GM19099 (cell line): ENCODE measurements at regions not wholly inside any gene's neighbourhood (a gene's known extent, or its start where the extent isn't known, plus 50 kb on each side); places are given as distances from the start of the nearest gene placed in this dataset.

ENCODE experiments used
- POLR2A ChIP-seq: IDR thresholded peaks from 3 replicates; pipeline ENCODE4 v1.6.1; 2011; ENCODE audit warnings: low read depth; ENCODE audit not compliant: insufficient read length; ENCODE audit errors: extremely low read depth

DNA sequence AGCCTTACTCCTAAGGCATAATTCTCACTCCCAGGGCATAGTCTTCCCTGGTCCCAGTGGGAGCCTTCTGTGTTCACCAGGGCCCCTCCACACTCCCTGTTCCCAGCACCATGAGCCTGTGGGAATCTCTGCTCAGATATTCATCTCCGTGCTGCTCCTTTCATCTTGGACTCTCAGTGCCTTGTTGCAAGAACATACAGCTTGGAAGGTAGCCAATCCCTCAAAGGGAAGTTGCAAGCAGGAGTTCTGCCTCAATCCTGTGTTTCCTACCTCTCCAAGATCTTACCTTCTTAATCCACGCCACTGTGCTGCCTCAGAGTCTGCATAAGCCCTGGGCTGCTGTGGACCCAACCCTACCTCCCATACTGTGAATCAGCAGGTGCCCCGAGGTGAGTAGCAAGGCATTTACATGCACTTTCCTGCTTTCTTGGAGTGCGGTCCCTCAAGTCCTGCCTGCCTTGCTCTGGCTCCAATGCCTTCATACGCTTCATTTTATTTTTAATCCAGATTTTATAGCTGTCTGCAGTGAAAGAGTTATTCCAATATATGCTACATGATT lies 413.8 kb upstream of the RAB6C start:
- TF ChIP-seq POLR2A, result no peak

- TF ChIP-seq POLR2A, result no peak
These were observed 404.0 kb upstream of the RAB6C start for GRCh38 chr2:129575431-129575830.

- no peak for TF ChIP-seq POLR2A
These were observed 403.6 kb upstream of the RAB6C start for GRCh38 chr2:129575880-129576279.

GRCh38 chr2:129580001-129580400 lies 399.5 kb upstream of the RAB6C start:
- TF ChIP-seq POLR2A, result no peak

GRCh38 chr2:129585760-129586159 lies 393.7 kb upstream of the RAB6C start:
- TF ChIP-seq POLR2A, result no peak

- TF ChIP-seq POLR2A, result no peak
These were observed 391.9 kb upstream of the RAB6C start for GRCh38 chr2:129587426-129588064.

DNA sequence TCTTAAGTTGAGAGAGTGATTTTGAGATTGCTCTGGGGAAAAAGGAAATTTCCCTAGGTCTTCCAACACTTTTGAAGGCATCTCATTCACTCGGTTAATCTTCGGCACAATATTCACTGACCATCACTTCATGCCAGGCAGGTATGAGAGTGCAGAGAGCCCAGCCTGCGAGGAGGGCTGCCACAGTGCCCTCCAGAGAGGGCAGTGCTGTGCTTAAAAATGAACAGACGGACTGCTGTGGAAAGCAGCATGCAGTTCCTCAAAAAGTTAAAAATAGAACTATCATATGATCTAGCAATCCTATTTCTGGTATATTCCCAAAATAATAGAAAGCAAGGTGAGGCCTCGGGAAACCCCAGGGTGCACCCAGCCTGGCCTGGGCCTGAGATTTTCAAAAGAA lies 374.9 kb upstream of the RAB6C start:
- no peak for TF ChIP-seq POLR2A

DNA sequence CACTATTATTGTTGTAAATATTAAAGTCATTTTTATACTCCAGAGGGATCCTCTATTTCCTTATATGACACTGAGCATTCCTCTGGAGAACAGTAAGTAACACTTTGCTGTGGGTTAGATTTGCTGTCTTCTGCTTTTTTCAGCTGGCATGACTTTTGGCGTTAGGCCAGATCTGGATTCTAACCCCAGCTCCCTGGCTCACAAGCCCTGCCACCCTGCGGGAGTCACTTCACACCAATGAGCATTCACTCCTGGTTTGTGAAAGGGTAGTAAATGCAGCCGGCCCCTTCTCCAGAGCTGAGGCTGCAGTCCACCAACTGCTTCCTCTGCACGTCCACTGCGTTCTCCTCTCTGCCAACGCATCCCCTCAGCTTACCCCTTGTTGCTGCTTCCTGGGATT lies 373.8 kb upstream of the RAB6C start:
- no peak for TF ChIP-seq POLR2A

- TF ChIP-seq POLR2A, result no peak
These were observed 372.8 kb upstream of the RAB6C start for GRCh38 chr2:129606496-129607270.

GRCh38 chr2:129609224-129609623 lies 370.2 kb upstream of the RAB6C start:
- TF ChIP-seq POLR2A, result no peak

DNA sequence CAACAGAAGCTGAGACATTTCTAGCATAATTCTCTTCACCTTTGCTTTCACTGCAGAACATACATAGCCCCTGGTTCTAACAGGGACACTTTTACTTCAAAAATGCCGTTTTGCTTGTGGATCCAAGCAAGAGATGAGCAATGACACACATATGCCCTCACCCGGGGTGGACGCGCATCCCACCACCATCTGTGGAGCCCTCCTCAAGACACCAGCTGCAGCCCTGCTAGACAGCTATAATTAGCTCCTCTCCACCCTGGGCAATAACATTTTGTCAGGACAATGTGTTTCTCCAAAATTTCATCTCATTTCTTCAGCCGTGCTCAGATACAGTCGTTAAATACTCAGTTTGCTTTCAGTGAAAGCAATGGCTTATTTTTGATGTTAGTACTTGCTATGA lies 368.7 kb upstream of the RAB6C start:
- TF ChIP-seq POLR2A, result no peak

- TF ChIP-seq POLR2A, result no peak
These were observed 368.0 kb upstream of the RAB6C start for GRCh38 chr2:129611471-129611870.

GRCh38 chr2:129619471-129619870 lies 360.0 kb upstream of the RAB6C start:
- TF ChIP-seq POLR2A, result no peak

- TF ChIP-seq POLR2A, result no peak
These were observed 359.1 kb upstream of the RAB6C start for GRCh38 chr2:129620411-129620810.

DNA sequence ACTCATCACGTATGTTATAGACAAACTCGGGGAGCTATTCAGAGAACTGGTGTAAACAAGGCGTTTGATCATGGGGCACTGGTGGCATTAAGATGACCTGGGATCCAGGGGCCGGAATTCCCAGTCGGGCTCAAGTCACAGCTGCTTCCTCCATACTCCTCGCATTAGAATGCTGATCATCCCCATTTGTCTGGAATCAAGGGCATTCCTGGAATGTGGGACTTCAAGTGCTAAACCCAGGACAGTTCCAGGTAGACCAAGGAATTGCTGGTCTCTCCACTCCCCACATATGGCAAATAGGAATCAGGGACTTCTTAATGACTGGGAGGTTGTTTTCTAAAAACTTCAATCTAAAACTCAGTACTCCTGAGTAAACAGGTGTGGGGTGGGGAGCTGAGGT lies 355.7 kb upstream of the RAB6C start:
- TF ChIP-seq POLR2A, result no peak

DNA sequence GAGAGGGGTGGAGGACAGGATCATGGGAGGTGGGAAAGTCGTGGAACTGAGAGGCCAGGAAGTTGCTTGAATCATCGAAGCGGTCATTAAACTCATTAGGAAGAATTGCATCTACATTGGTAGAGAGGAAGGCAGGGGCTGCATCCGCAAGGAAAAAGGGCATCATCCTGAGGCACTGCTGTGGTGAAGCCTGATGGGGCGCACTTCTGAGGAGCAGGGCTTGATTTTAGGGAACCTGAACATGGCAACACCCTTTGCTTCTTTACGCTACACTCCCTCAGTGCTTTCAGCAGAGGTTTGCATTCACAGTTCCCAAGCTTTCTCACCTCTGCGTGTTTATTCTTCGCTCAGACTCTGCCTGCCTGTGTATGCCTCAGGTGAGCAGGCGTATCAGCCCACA lies 352.0 kb upstream of the RAB6C start:
- no peak for TF ChIP-seq POLR2A

- TF ChIP-seq POLR2A, result no peak
These were observed 342.8 kb upstream of the RAB6C start for GRCh38 chr2:129636692-129637091.

DNA sequence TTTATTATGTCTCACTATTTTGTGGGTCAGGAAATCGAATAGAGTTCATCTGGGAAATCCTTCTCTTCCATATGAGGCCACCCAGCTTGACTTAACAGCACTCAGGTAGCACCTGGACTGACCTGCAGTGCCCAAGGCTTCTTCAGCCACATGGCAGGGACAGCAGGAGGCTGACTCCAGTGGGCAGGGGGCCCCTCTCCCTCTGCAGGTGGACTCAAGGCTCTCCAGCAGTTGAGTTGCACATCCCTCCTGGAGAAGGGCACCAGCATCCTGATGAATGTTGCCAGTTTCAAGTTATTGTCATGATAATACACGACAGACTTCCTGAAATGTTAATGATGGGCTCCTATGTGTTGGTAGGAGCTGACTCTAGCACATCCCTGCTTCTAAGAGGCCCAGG lies 338.1 kb upstream of the RAB6C start:
- no peak for TF ChIP-seq POLR2A
